Left cardiac atrium (tissue), 4 donors: ENCODE measurements at regions not wholly inside any gene's neighbourhood (a gene's known extent, or its start where the extent isn't known, plus 50 kb on each side); places are given as distances from the start of the nearest gene placed in this dataset.
A peak's percentile ranks its signal among the peaks of the same experiment; 100 is the strongest.

Experiments used
- ATAC-seq, 2 donors: fragments of 200-7000 bp; cut with Tn5 transposase; one replicate each; pipeline ENCODE4 v1.9.1; 2020; ENCODE audit warnings: mild to moderate bottlenecking in 2 of 2, moderate library complexity in 2 of 2
- DNase-seq: peaks from one replicate; pipeline ENCODE4 v3.0.0-alpha.2; 2020
- intact Hi-C, 2 donors: fragments of 100-400 bp; cut with DNase I; formaldehyde crosslinking; loops; one replicate each; pipeline versions ENCODE4 v1.14.1 to v1.15.1; 2022 to 2023
- donor health status: DM: no; HTN: yes; CAD: no.
- donor health status: DM: no; HTN: yes; CAD: no; lungs with severe emphysema.
- donor health status: DM: yes; HTN: yes; CAD: no.
- donor health status: Dilated cardiomyopathy.

DNA sequence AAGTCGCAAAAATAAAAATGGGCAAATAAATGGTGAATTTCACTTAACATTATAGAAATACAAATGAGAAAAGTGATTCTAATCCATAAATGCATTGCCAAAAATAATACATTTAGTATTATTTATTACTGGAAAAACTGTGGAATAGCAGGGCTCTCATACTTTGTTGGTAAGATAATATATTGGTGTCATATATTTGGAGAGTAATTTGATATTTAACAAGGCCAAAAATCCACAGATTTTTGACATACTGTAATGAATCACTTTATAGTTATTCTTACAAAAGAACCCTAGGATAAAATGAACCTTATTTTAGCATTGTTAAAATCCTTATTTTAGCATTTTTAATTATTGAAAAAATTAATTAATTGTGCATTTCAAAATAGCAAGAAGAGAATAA, 397.2 kb upstream of the DAB2 start:
- intact Hi-C loops, result no loop called here
- no peak for ATAC-seq
- no peak for DNase-seq

- intact Hi-C loops, result no loop called here
- ATAC-seq (no peak), DNase-seq (no peak)
Measured at GRCh38 chr5:39816866-39817265, 392.1 kb upstream of the DAB2 start.

DNA sequence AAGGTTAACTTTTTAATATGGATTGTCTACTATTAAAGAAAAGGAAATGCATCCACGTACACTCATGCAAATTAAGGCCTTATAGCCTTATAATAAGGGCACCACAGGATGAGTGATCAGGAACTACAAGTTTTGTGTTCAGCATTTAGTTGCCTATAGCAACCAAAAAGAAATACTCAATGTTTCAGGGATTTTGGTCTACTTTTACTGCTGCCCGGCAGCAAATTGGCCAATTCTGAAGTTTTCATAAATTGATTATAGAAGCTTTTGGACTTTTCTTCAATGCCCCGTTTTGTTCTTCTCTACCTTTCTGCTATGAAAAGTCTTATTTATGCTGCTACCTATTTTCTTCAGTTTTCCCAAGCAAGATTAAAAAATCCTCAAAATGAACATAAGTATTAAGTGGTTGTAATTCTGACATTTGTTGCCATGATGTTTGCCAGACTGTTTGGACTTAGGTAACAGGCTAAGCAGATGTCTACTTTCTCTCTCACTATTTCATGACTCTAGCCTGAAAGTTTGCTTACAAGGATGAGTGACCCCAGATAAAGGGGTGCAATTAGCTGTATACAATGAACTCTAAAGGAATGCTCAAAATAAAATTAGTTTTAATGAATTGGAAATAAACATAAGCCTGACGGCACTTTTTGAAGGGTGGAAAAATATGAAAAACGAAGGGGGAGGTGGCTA, 391.5 kb upstream of the DAB2 start:
- DNase-seq (no peak), ATAC-seq (no peak)
- intact Hi-C loops, result no loop called here

GRCh38 chr5:39815711-39816110, 390.9 kb upstream of the DAB2 start:
- intact Hi-C loops, result no loop called here
- ATAC-seq (no peak), DNase-seq (no peak)

GRCh38 chr5:39811381-39811780, 386.6 kb upstream of the DAB2 start:
- DNase-seq, result no peak
- intact Hi-C loops, result no loop called here
- ATAC-seq, result no peak

- DNase-seq, result no peak
- ATAC-seq, result no peak
- intact Hi-C loops, result no loop called here
Measured at GRCh38 chr5:39808656-39809055, 383.9 kb upstream of the DAB2 start.

GRCh38 chr5:39801306-39801705, 376.5 kb upstream of the DAB2 start:
- DNase-seq (no peak), ATAC-seq (no peak)
- intact Hi-C loops, result no loop called here

DNA sequence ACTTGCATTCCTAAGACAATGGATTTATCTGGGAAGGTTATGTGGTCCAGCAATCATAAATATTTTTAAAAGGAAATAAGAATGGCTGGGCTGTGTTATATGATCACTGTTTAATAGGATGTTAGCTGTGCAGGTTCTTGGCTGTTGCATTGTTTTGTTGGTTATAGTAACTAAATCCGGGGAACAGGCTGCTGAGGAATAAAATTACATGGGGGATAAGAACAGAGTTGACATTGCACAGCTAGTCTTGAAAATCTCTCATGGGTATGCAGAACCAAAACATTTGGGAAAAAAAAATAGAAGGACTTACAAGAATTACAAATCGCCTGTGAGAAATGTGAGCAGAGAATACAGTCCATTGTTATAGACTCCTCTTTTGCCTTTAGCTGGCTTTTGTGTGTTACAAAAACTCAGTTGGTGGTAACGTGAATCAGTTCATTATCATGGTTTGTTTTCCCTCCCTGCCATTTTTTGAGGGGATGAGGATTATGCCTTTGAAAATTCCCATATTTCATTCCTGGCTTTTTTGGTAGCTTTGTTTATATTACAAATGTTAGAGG, 375.3 kb upstream of the DAB2 start:
- no peak for DNase-seq
- intact Hi-C loops, result no loop called here
- no peak for ATAC-seq

DNA sequence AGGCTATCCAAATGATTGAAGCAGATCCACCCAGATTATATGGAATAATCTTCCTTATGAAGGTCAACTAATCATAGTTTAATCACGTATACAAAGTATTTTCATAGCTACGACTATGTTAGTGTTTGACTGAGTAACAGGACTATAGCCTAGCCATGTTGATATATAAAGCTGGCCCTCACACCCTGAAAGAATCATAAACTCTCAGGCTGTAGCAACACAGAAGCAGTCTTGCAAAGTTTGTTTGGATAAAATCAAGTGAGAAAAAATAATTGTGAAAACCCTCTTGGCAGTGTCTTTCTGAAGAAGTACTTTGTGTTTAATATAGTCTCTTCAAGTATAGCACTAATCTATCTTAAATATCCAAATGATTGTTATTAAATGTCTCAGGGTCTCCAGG, 374.5 kb upstream of the DAB2 start:
- DNase-seq, result no peak
- intact Hi-C loops, result no loop called here
- ATAC-seq, result no peak

DNA sequence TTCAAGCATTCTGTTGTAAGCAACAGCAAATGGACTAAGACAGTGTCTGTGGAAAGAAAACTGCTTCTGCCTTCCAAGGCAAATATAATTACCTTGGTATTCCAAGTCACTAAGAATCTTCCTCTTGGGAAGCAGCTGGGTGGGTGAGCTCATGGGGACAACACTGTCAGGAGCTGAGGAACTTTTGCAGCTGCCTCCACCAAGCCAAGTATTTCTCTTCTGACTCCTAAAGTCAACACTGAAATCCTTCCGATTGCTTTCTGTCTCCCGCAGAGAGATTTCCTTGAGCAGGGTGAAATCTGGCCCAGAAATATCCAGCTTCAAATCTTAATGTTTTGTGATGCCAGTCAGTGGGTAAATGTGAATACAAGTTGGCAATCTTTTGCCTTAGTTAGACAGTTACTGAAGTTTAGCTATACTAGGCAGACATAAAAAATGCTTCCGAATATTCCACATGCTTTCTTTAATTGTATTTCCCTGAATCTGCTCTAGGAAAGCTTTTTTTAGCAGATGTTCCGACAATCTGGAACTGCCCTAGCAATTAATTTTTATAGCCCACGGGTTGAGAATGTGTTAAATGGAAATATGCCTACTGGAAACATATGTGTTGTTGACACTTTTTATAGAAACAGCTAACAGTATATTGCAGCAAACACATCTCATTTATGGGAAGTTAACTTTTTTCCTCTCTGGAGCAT, 369.9 kb upstream of the DAB2 start:
- ATAC-seq (peak in 1 of 2 donors; percentile 30), DNase-seq (no peak)
- intact Hi-C loops, result no loop called here

- ATAC-seq (no peak), DNase-seq (no peak)
- intact Hi-C loops, result no loop called here
Measured at GRCh38 chr5:39785410-39785809, 360.6 kb upstream of the DAB2 start.

DNA sequence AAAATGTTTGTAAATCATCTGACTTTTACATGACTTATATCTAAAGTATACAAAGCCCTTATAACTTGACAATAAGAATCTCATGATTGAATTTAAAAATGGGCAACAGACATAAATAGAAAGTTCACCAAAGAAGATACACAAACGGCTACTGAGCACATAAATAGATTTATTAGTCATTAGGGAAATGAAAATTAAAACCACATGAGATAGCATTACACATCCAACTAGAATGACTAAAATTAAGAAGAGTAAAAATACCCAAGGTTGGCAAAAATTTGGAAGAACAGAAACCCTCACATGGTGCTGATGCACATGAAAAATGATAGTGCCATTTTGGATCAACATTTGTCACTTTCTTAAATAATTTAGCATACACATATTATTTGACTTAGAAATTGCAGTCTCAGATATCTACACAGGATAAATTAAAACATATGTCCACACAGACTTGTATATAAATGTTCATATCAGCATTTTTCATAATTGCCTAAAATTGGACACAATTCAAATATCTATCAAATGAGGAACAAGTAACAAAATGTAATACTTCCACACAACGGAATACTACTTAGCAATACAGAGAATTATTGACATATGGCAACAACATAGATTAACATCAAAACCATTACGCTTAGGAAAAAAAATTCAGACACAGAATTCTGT, 359.1 kb upstream of the DAB2 start:
- intact Hi-C loops, result no loop called here
- no peak for ATAC-seq

GRCh38 chr5:39780347-39780746, 355.6 kb upstream of the DAB2 start:
- intact Hi-C loops, result no loop called here
- DNase-seq (no peak), ATAC-seq (no peak)

More for the DNA sequence above, 359.1 kb upstream of the DAB2 start:
- DNase-seq, result no peak

GRCh38 chr5:39779831-39780230, 355.1 kb upstream of the DAB2 start:
- intact Hi-C loops, result no loop called here
- ATAC-seq, result no peak
- DNase-seq, result no peak

DNA sequence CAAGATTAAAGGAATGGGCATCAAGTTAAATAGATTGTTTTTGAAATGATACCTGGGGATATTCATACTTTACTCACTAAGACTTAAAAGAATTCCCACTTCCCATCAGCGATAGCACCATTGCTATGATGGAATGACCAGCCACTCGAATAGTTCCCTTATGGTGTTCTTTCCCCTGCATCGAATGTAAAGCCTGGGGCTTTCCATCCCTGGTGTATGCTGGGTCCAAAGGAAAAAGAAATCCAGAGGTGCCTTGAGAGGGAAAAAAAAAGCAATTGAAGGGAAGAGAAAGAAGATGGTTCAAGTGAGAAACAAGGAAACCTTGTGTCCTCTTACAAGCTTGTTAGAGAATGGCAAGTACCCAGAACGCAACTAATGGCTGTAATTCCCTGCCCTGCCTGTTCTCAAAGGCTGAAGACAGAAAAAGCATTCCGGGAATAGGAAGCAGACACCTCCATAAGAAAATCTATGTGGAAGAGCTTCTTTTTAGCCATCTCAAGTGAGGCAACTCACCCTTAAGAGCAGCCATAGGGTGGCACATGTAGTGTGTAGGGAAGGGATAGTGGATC, 351.1 kb upstream of the DAB2 start:
- ATAC-seq (no peak), DNase-seq (no peak)
- intact Hi-C loops, result no loop called here

DNA sequence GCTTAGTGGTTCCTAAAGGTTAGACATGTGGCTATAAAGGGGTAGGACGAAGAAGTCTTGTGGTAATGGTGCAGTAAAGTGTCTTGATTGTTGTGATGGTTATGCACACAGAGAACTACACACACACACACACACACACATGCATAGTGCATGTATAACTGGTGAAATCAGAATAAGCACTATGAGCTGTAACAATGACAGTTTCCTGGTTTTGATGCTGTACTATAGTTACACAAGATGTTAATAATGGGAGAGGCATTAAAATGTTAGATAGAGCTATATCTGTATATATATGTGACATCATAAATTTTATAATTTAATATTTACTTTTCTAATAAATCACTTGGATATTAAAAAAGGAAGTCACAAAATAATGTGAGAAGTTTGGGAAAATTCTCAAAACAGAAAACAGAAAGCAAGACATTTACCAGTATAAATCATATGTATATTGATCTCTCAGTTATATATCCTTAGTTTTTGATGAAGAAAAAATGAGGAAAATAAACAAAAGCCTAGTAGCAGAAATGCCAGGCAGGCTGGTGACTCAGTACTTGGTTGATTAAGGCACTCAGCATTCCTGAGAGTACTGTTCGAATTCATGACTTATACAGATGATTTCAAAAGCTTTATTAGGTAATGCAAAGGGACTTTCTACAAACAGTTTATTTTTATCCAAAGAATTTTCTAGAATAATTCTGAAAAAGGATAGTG, 350.5 kb upstream of the DAB2 start:
- DNase-seq (no peak), ATAC-seq (no peak)
- intact Hi-C loops, result no loop called here

- no peak for DNase-seq
- intact Hi-C loops, result no loop called here
- ATAC-seq, result no peak
Measured at GRCh38 chr5:39774605-39775004, 349.8 kb upstream of the DAB2 start.

DNA sequence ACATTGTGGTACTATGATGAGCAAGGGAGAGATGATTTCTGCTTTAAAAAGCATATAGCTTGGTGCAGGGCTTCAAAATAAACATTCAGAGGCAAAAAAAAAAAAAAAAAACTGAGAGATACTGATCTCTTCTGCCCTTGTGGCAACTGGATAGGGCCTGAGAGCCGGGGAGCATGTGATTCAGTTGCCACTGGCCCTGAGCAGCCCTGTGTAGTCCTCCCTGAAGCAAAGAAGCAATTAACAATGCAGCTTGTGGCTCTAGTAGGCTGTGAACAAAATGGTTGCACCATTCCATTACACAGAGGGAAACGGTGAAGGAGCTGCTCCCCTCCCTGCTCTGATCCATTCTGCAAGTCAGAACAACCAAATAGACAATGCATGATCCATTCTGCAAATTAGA, 347.5 kb upstream of the DAB2 start:
- intact Hi-C loops, result no loop called here
- DNase-seq, result no peak

GRCh38 chr5:39767916-39768315, 343.1 kb upstream of the DAB2 start:
- no peak for ATAC-seq
- intact Hi-C loops, result no loop called here

More for the DNA sequence above, 347.5 kb upstream of the DAB2 start:
- no peak for ATAC-seq

More at GRCh38 chr5:39767916-39768315, 343.1 kb upstream of the DAB2 start:
- DNase-seq, result no peak
